ENCODE measurements at regions not wholly inside any gene's neighbourhood (a gene's known extent, or its start where the extent isn't known, plus 50 kb on each side); places are given as distances from the start of the nearest gene placed in this dataset.

DNA sequence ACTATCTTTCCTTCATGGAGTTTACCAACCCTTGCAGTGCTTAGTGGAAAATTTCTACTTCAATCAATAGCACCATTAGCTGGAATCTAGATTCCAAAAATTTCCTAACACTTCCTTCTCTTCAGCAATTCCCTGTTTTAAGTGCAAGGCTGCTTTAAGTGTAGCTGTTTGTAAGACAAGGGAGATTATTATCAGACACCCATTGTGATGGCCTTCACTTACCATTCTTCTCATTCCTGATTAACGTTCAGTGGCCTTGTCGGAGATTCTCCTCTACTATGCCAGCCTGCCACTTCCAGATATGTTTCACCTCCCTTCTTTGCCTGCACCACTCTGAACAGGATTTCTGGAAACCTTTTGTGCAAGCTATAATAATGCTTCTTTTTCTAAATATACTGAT lies 464.9 kb upstream of the ADGRL2 start:
- POLR2A ChIA-PET = no interaction called here
- no peaks in the 10 kb centered on the region for H3K4me1 Mint-ChIP-seq
- no peak overlapping the region for H3K4me3 Mint-ChIP-seq
- H3K27me3 Mint-ChIP-seq = no peaks in the 10 kb centered on the region
- H3K9me3 Mint-ChIP-seq = no peaks in the 10 kb centered on the region
- no peaks in the 10 kb centered on the region for H3K36me3 Mint-ChIP-seq (ENCODE audit: low read depth)
- TF ChIP-seq, protein P1, sequence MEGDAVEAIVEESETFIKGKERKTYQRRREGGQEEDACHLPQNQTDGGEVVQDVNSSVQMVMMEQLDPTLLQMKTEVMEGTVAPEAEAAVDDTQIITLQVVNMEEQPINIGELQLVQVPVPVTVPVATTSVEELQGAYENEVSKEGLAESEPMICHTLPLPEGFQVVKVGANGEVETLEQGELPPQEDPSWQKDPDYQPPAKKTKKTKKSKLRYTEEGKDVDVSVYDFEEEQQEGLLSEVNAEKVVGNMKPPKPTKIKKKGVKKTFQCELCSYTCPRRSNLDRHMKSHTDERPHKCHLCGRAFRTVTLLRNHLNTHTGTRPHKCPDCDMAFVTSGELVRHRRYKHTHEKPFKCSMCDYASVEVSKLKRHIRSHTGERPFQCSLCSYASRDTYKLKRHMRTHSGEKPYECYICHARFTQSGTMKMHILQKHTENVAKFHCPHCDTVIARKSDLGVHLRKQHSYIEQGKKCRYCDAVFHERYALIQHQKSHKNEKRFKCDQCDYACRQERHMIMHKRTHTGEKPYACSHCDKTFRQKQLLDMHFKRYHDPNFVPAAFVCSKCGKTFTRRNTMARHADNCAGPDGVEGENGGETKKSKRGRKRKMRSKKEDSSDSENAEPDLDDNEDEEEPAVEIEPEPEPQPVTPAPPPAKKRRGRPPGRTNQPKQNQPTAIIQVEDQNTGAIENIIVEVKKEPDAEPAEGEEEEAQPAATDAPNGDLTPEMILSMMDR (IDR thresholded peaks at IDR 0.05) = no peak
- intact Hi-C loops (cut with micrococcal nuclease) = no loop called here
- ATAC-seq (ENCODE audit: low read depth) (no peak), DNase-seq (no peak)
- CTCF ChIA-PET = no interaction called here
- no peak overlapping the region for H3K27ac Mint-ChIP-seq

DNA sequence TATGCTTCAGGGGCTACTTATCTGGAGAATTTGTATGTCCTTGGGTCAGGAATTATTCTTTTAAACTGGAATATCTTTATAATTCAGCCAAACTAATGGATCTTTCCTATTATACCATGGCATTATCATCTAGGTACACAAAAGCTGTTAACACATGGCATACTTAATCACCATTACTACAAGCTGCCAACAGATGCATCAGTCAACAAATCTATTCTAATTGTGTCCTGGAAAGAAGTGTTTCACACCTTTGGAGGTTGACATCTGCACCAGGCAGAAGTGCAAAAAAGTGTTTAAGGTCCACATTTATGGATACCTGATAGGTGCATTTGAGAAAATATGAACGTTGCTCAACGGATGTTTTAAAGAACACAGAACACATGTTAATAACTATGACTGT lies 470.2 kb upstream of the ADGRL2 start:
- TF ChIP-seq, protein P1 (IDR thresholded peaks at IDR 0.05) = no peak
- DNase-seq (no peak), ATAC-seq (ENCODE audit: low read depth) (no peak)
- no peak overlapping the region for H3K4me3 Mint-ChIP-seq
- ChIA-PET CTCF (no interaction called here), POLR2A (no interaction called here)
- no peaks in the 10 kb centered on the region for H3K9me3 Mint-ChIP-seq
- no peaks in the 10 kb centered on the region for H3K27me3 Mint-ChIP-seq
- no peaks in the 10 kb centered on the region for H3K4me1 Mint-ChIP-seq
- no peaks in the 10 kb centered on the region for H3K36me3 Mint-ChIP-seq (ENCODE audit: low read depth)
- intact Hi-C loops (cut with micrococcal nuclease) = no loop called here
- H3K27ac Mint-ChIP-seq = no peak overlapping the region

DNA sequence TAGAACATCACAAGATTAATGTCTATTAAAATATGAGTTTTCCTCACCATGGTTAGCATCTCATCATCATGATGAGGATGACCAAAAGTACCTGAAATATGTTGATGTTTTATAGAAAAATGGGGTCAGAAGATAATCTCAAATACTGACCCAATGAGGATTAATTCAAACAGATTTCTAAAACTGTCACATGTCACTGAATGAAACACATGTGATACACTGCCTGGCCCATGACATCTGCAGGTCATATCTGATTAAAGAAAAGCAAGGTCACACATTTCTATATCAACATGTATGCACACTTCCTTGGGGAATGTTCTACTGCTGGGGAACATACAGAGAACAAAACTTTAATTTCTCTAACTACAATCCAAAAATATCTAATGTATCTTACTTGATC lies 470.6 kb upstream of the ADGRL2 start:
- no peaks in the 10 kb centered on the region for H3K36me3 Mint-ChIP-seq (ENCODE audit: low read depth)
- no peak overlapping the region for H3K27ac Mint-ChIP-seq
- TF ChIP-seq, protein P1 (IDR thresholded peaks at IDR 0.05) = no peak
- ChIA-PET CTCF (no interaction called here), POLR2A (no interaction called here)
- no peak overlapping the region for H3K4me3 Mint-ChIP-seq
- no peaks in the 10 kb centered on the region for H3K27me3 Mint-ChIP-seq
- H3K4me1 Mint-ChIP-seq = no peaks in the 10 kb centered on the region
- intact Hi-C loops (cut with micrococcal nuclease) = no loop called here
- no peaks in the 10 kb centered on the region for H3K9me3 Mint-ChIP-seq
- DNase-seq (no peak), ATAC-seq (ENCODE audit: low read depth) (no peak)

DNA sequence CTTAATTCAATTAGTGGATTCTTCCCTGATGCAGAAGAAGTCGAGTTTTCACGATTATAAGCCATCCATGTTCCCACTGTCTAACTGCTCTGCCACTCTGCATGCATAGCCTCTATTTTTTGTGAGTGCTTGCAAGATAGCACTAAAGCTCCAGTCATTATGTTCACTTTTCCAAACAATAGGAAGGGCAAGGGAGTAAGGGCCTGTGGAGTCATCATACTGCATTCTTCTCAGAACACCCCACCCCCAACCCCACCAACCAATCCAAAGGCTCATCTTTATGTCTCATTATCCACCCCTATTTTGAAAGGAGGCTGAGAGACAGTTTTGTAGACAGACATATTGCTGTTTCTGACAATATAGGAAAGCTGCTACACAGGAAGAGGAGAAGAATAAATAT lies 471.7 kb upstream of the ADGRL2 start:
- DNase-seq (no peak), ATAC-seq (ENCODE audit: low read depth) (no peak)
- Mint-ChIP-seq H3K27me3 (no peaks in the 10 kb centered on the region), H3K36me3 (ENCODE audit: low read depth) (no peaks in the 10 kb centered on the region), H3K9me3 (no peaks in the 10 kb centered on the region), H3K27ac (no peak overlapping the region), H3K4me1 (no peaks in the 10 kb centered on the region), H3K4me3 (no peak overlapping the region)
- intact Hi-C loops (cut with micrococcal nuclease) = no loop called here
- ChIA-PET POLR2A (no interaction called here), CTCF (no interaction called here)
- TF ChIP-seq, protein P1 (IDR thresholded peaks at IDR 0.05) = no peak

DNA sequence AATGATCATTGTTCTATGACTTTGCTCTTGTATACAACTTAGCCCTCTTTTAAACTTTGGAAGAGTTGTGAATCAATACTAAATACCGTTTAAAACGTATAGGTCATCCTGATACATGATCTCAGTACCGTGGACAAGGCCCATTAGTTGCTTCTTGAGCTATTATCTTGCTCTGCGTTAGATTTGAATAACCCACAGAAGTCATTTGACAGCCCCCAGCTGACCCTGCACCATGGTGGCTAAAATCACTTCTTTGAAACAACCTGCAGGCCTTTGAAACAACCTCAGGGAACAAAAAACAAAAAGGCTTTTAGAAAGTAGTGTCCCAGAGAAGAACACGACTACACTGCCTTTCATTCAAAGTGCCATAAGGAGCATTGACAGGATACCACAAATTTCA lies 473.0 kb upstream of the ADGRL2 start:
- Mint-ChIP-seq H3K27me3 (no peaks in the 10 kb centered on the region), H3K4me1 (no peaks in the 10 kb centered on the region), H3K27ac (no peak overlapping the region), H3K9me3 (no peaks in the 10 kb centered on the region), H3K4me3 (no peak overlapping the region), H3K36me3 (ENCODE audit: low read depth) (no peaks in the 10 kb centered on the region)
- ChIA-PET CTCF (no interaction called here), POLR2A (no interaction called here)
- DNase-seq = no peak
- TF ChIP-seq, protein P1 (IDR thresholded peaks at IDR 0.05) = no peak
- no peak for ATAC-seq (ENCODE audit: low read depth)
- intact Hi-C loops (cut with micrococcal nuclease) = no loop called here
